ENCODE measurements at regions not wholly inside any gene's neighbourhood (a gene's known extent, or its start where the extent isn't known, plus 50 kb on each side); places are given as distances from the start of the nearest gene placed in this dataset.
"Not testable (repeated sequence)": the region's sequence is repeated elsewhere in the genome, so short reads cannot be mapped to it uniquely, and the experiment has no call there.

DNA sequence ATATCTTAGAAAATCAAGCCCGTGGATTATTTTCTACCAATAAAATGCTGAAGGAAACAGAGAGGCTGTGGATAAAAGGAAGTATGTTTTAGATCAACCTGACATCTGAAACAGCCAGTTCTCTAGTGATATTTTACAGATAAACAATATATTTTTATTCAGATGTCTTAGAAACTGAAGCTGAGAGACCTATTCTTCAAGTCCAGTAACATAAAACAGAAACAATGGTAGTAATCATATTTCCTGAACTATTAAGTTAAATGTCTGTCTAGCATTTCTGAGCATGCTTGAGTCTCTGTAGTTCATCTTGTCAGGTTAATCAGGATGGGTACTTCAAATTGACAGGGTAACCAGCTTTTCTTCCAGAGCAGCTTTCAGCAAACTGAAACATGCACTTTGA, 449.6 kb upstream of the TOM1L1 start:
- peaks cover 61% of the 10 kb centered on the region for H3K9me3 Mint-ChIP-seq
- H3K27me3 Mint-ChIP-seq (ENCODE audit: insufficient read depth): no peaks in the 10 kb centered on the region
- no peak for DNase-seq
- H3K27ac Mint-ChIP-seq: no peak overlapping the region
- H3K36me3 Mint-ChIP-seq (ENCODE audit: low read depth): peaks cover 5% of the 10 kb centered on the region; the same call in 1 of the 2 replicates
- H3K4me3 Mint-ChIP-seq: no peak overlapping the region
- H3K4me1 Mint-ChIP-seq (ENCODE audit: low read depth): no peaks in the 10 kb centered on the region
- TF ChIP-seq, protein P1, sequence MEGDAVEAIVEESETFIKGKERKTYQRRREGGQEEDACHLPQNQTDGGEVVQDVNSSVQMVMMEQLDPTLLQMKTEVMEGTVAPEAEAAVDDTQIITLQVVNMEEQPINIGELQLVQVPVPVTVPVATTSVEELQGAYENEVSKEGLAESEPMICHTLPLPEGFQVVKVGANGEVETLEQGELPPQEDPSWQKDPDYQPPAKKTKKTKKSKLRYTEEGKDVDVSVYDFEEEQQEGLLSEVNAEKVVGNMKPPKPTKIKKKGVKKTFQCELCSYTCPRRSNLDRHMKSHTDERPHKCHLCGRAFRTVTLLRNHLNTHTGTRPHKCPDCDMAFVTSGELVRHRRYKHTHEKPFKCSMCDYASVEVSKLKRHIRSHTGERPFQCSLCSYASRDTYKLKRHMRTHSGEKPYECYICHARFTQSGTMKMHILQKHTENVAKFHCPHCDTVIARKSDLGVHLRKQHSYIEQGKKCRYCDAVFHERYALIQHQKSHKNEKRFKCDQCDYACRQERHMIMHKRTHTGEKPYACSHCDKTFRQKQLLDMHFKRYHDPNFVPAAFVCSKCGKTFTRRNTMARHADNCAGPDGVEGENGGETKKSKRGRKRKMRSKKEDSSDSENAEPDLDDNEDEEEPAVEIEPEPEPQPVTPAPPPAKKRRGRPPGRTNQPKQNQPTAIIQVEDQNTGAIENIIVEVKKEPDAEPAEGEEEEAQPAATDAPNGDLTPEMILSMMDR (IDR thresholded peaks at IDR 0.05): no peak

DNA sequence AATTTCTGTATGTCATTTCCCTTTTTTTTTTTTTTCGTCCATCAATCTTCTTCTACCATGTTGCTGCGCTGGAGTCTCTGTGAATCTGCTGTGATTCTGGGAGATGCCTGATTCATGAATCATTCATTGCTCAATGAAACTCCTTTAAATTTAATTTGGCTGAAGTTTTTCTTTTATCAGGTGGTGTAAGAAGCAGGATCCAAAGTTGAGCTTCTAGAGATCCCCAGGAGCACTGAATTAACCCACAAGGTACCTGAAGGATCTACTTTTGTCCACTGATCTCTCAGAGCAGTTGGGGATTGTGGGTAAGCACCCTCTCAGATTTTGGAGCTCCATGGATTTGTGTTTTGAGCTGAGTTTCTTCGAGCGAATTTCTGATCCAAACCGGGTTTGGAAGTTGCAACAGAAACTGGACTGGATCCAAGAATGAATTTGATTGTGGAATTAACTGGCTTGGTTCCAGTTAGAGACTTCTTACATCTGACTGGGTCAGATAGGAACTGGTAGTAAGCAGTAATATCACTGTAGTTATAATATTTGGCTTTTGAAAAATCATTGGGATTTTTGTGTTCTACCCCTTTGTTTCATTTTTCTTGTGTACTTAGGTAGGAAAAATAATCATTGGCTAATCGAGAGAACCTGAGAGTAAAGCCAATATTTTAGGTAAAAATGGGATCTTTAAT, 447.8 kb upstream of the TOM1L1 start:
- H3K4me3 Mint-ChIP-seq: no peak overlapping the region
- TF ChIP-seq, protein P1 (IDR thresholded peaks at IDR 0.05): no peak
- H3K9me3 Mint-ChIP-seq: peaks cover 75% of the 10 kb centered on the region
- H3K27me3 Mint-ChIP-seq (ENCODE audit: insufficient read depth): no peaks in the 10 kb centered on the region
- H3K36me3 Mint-ChIP-seq (ENCODE audit: low read depth): peaks cover 5% of the 10 kb centered on the region; the same call in 1 of the 2 replicates
- no peak overlapping the region for H3K27ac Mint-ChIP-seq
- no peak for DNase-seq
- no peaks in the 10 kb centered on the region for H3K4me1 Mint-ChIP-seq (ENCODE audit: low read depth)

DNA sequence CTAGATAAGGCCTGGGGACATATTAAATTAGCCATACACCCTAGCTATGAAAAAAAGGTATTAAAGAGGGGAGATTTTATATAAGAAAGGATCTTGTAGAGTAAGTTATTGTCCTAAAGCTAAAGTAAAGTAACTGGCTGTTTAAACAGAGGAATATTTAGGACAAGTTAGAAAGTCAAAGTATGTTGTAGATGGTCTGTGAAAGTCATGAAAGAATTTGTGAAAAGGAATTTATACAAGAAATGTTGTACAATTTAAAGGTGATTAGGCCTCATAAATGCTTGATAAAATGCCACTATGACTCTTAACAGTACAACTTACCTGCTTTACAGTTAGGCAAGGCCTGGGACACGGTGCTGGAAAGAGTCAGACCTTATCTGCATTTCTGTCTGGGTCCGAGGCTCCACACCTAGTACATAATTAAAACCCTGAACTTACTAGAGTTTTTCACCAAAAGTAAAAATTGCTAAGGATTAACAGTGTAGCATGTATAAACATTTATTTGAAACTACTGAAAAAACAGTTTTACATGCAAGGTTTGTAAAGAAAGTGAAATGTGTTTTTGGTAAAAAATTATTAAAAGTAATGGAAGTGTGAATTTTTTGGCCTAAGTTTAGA, 445.3 kb upstream of the TOM1L1 start:
- Mint-ChIP-seq H3K9me3 (peaks cover 73% of the 10 kb centered on the region), H3K4me3 (no peak overlapping the region), H3K27ac (no peak overlapping the region), H3K4me1 (ENCODE audit: low read depth) (no peaks in the 10 kb centered on the region), H3K36me3 (ENCODE audit: low read depth) (peaks cover 5% of the 10 kb centered on the region; the same call in 1 of the 2 replicates), H3K27me3 (ENCODE audit: insufficient read depth) (no peaks in the 10 kb centered on the region)
- DNase-seq: no peak
- TF ChIP-seq, protein P1 (IDR thresholded peaks at IDR 0.05): no peak

DNA sequence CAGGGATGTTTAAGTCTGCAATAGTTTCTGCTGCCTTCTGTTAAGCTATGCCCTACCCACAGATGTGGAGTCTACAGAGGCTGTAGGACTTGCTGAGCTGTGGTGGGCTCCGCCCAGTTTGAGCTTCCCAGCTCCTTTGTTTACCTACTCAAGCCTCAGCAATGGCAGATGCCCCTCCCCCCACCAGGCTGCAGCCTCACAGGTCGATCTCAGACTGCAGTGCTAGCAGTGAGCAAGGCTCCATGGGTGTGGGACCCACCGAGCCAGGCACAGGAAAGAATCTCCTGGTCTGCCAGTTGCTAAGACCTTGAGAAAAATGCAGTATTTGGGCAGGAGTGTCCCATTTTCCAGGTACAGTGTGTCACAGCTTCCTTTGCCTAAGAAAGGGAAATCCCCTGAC, 435.2 kb upstream of the TOM1L1 start:
- H3K9me3 Mint-ChIP-seq: peaks cover 19% of the 10 kb centered on the region
- not testable (repeated sequence) for H3K4me1 Mint-ChIP-seq (ENCODE audit: low read depth); H3K27ac Mint-ChIP-seq; H3K36me3 Mint-ChIP-seq (ENCODE audit: low read depth); H3K4me3 Mint-ChIP-seq; DNase-seq; H3K27me3 Mint-ChIP-seq (ENCODE audit: insufficient read depth)

DNA sequence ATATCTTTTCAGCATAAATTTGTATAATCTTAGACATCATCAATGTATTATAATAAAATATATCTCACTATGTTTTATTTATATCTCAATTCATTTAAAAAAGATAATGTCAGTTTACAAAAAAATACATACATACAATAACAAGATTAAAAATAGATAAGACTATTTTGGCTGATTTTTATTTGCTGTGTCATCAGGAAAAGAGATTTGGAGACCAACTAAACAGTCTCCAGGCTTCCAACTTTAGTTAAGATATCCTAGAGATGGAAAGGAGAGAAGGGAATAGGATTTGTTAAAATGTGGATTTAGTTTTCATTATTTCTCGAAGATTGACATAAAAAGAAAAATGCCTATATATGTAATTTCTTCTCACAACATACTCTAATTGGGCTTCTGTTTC, 433.8 kb upstream of the TOM1L1 start:
- DNase-seq: no peak
- H3K27me3 Mint-ChIP-seq (ENCODE audit: insufficient read depth): no peaks in the 10 kb centered on the region
- H3K9me3 Mint-ChIP-seq: peaks cover 19% of the 10 kb centered on the region
- H3K27ac Mint-ChIP-seq: no peak overlapping the region
- H3K36me3 Mint-ChIP-seq (ENCODE audit: low read depth): no peaks in the 10 kb centered on the region
- no peak overlapping the region for H3K4me3 Mint-ChIP-seq
- no peaks in the 10 kb centered on the region for H3K4me1 Mint-ChIP-seq (ENCODE audit: low read depth)
- TF ChIP-seq, protein P1 (IDR thresholded peaks at IDR 0.05): no peak

DNA sequence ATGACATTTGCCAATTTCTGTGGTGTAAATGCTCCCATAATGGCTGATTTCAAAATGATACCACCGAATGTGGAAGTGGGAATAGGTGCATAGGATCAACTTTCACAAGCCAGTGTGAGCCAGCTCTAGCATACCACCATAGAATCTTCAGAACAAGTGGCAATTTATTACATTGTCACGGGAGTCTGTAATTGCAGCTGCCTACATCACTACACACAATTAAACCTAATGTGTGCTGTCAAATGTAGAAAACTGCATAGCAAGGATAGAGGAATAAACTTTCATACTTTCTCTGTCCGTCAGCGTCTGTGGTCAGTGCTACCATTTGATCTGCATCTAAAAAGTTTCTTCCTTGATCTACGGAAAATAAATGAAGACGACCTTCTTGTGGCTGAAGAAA, 417.8 kb upstream of the TOM1L1 start:
- DNase-seq: no peak
- Mint-ChIP-seq H3K27ac (no peak overlapping the region), H3K4me1 (ENCODE audit: low read depth) (no peaks in the 10 kb centered on the region), H3K9me3 (peaks cover 35% of the 10 kb centered on the region), H3K27me3 (ENCODE audit: insufficient read depth) (no peaks in the 10 kb centered on the region), H3K36me3 (ENCODE audit: low read depth) (no peaks in the 10 kb centered on the region), H3K4me3 (no peak overlapping the region)
- TF ChIP-seq, protein P1 (IDR thresholded peaks at IDR 0.05): no peak
